Neural progenitor cell (in vitro differentiated cells): ENCODE measurements at regions not wholly inside any gene's neighbourhood (a gene's known extent, or its start where the extent isn't known, plus 50 kb on each side); places are given as distances from the start of the nearest gene placed in this dataset.

Experiments used
- CTCF ChIP-seq: fragments of 200-600 bp; sonication (generic); IDR thresholded peaks from 2 replicates; pipeline ENCODE4 v1.5.1; 2017; ENCODE audit warnings: antibody characterized with exemption, mild to moderate bottlenecking
- EZH2 ChIP-seq: fragments of 200-600 bp; sonication (generic); IDR thresholded peaks from 2 replicates; pipeline ENCODE4 v1.6.1; 2017; ENCODE audit warnings: antibody characterized with exemption, mild to moderate bottlenecking, moderate library complexity
- EZH2phosphoT487 ChIP-seq: fragments of 200-600 bp; sonication (generic); IDR thresholded peaks from 2 replicates; pipeline ENCODE4 v1.6.1; 2017; ENCODE audit warnings: antibody characterized with exemption

GRCh38 chr6:92930171-92930570 lies 489.2 kb downstream of the EPHA7 start:
- TF ChIP-seq CTCF (no peak), EZH2 (no peak), EZH2phosphoT487 (no peak)
